IMR-90 (cell line): ENCODE measurements at regions not wholly inside any gene's neighbourhood (a gene's known extent, or its start where the extent isn't known, plus 50 kb on each side); places are given as distances from the start of the nearest gene placed in this dataset.

Source experiments
- ATAC-seq: fragments of 200-7000 bp; cut with Tn5 transposase; 2 replicates; pipeline ENCODE4 v1.9.1; 2020; ENCODE audit warnings: low read depth, mild to moderate bottlenecking, moderate library complexity
- BruUV-seq: library from RNA; stranded (reverse); fragments of 400-500 nt; replicated peaks from 2 replicates; lab custom pipeline; 2021; lab: Mats Ljungman, UMichigan
- CTCF ChIA-PET: fragments of 300-600 bp; formaldehyde crosslinking; extraction: SDS; loops from one replicate; lab custom pipeline; 2021; ENCODE audit warnings: antibody characterized with exemption; lab: Yijun Ruan, JAX
- POLR2A ChIA-PET: fragments of 300-600 bp; sonication (Branson Sonifier 250); formaldehyde crosslinking; loops from one replicate; lab custom pipeline; 2022; ENCODE audit warnings: antibody characterized with exemption; ENCODE audit not compliant: unreplicated experiment; lab: Charles Lee
- DNase-seq: peaks from one replicate; pipeline ENCODE4 v3.0.0; 2013
- H2AFZ ChIP-seq: replicated peaks from 2 replicates; pipeline ENCODE3; 2013; ENCODE audit warnings: low read length, mild to moderate bottlenecking; ENCODE audit not compliant: poor library complexity
- H2AK5ac ChIP-seq: 2 replicates; pipeline ENCODE4 v1.6.1; 2013; ENCODE audit warnings: low read depth, low read length, inconsistent platforms
- H2AK9ac ChIP-seq: replicated peaks from 2 replicates; pipeline ENCODE3; 2013; ENCODE audit warnings: mild to moderate bottlenecking, low read depth, low read length, moderate library complexity; ENCODE audit not compliant: poor library complexity
- H2BK120ac ChIP-seq: 2 replicates; pipeline ENCODE4 v1.6.1; 2013; ENCODE audit warnings: low read depth, low read length, inconsistent platforms
- H2BK15ac ChIP-seq: 3 replicates; pipeline ENCODE4 v1.6.1; 2013; ENCODE audit warnings: low read depth, low read length, inconsistent platforms
- H2BK20ac ChIP-seq: 2 replicates; pipeline ENCODE4 v1.6.1; 2013; ENCODE audit warnings: low read depth, mild to moderate bottlenecking, inconsistent platforms, low read length, moderate library complexity
- H2BK5ac ChIP-seq: 2 replicates; pipeline ENCODE4 v1.6.1; 2013; ENCODE audit warnings: mild to moderate bottlenecking, low read depth, low read length, inconsistent platforms; ENCODE audit not compliant: poor library complexity, severe bottlenecking
- H3K14ac ChIP-seq: replicated peaks from 2 replicates; pipeline ENCODE4 v1.6.1; 2013; ENCODE audit warnings: low read depth, low read length, inconsistent platforms
- H3K18ac ChIP-seq: 2 replicates; pipeline ENCODE4 v1.6.1; 2013; ENCODE audit warnings: low read depth, low read length, control low read depth
- H3K23ac ChIP-seq: 2 replicates; pipeline ENCODE4 v1.6.1; 2013; ENCODE audit warnings: low read depth, low read length, inconsistent platforms
- H3K27ac ChIP-seq: 2 replicates; pipeline ENCODE4 v1.5.1; 2013; ENCODE audit warnings: mild to moderate bottlenecking, control low read depth, low read length; ENCODE audit not compliant: insufficient read depth
- H3K27me3 ChIP-seq: 2 replicates; pipeline ENCODE4 v1.6.1; 2013; ENCODE audit warnings: low read length; ENCODE audit not compliant: control insufficient read depth, insufficient read depth
- H3K36me3 ChIP-seq: 2 replicates; pipeline ENCODE4 v1.6.1; 2013; ENCODE audit warnings: low read length, mixed read lengths; ENCODE audit not compliant: control insufficient read depth, insufficient read depth
- H3K4ac ChIP-seq: 2 replicates; pipeline ENCODE4 v1.6.1; 2013; ENCODE audit warnings: low read depth, low read length, inconsistent platforms
- H3K4me1 ChIP-seq: 2 replicates; pipeline ENCODE4 v1.6.1; 2013; ENCODE audit warnings: low read length, mixed read lengths; ENCODE audit not compliant: control insufficient read depth, insufficient read depth
- H3K4me2 ChIP-seq: 2 replicates; pipeline ENCODE4 v1.6.1; 2013; ENCODE audit warnings: low read depth, mild to moderate bottlenecking, control low read depth, low read length, moderate library complexity
- H3K4me3 ChIP-seq: 2 replicates; pipeline ENCODE4 v1.5.1; 2013; ENCODE audit warnings: low read depth, mild to moderate bottlenecking, control low read depth, low read length, moderate library complexity; ENCODE audit not compliant: insufficient read depth
- H3K56ac ChIP-seq: 2 replicates; pipeline ENCODE4 v1.6.1; 2013; ENCODE audit warnings: low read length, inconsistent platforms; ENCODE audit not compliant: insufficient read depth; ENCODE audit errors: extremely low read depth
- H3K79me1 ChIP-seq, 2 experiments: 2 replicates each; pipeline ENCODE4 v1.6.1; 2013; ENCODE audit warnings: low read length in 2 of 2, inconsistent platforms in 1 of 2, low read depth in 1 of 2
- H3K9ac ChIP-seq: 2 replicates; pipeline ENCODE4 v1.6.1; 2013; ENCODE audit warnings: low read depth, low read length, control low read depth
- H3K9me1 ChIP-seq: 2 replicates; pipeline ENCODE4 v1.6.1; 2013; ENCODE audit warnings: low read length, inconsistent platforms; ENCODE audit not compliant: insufficient read depth
- H3K9me3 ChIP-seq: 2 replicates; pipeline ENCODE4 v1.6.1; 2013; ENCODE audit warnings: low read length; ENCODE audit not compliant: control insufficient read depth, insufficient read depth
- H4K20me1 ChIP-seq: 2 replicates; pipeline ENCODE4 v1.6.1; 2013; ENCODE audit warnings: low read length, inconsistent platforms; ENCODE audit not compliant: insufficient read depth
- H4K5ac ChIP-seq: 2 replicates; pipeline ENCODE4 v1.6.1; 2013; ENCODE audit warnings: mild to moderate bottlenecking, low read depth, low read length, control low read depth
- H4K8ac ChIP-seq, 2 experiments: 2 replicates each; pipeline ENCODE4 v1.6.1; 2013; ENCODE audit warnings: low read depth in 2 of 2, low read length in 2 of 2, control low read depth in 1 of 2, inconsistent platforms in 1 of 2
- H4K91ac ChIP-seq: 2 replicates; pipeline ENCODE4 v1.6.1; 2013; ENCODE audit warnings: low read depth, low read length, inconsistent platforms; ENCODE audit not compliant: insufficient read depth
- BHLHE40 ChIP-seq: fragments of 150-350 bp; IDR thresholded peaks from 2 replicates; pipeline ENCODE4 v1.6.1; 2016; ENCODE audit warnings: mild to moderate bottlenecking, low read depth, low read length
- CEBPB ChIP-seq: IDR thresholded peaks from 2 replicates; pipeline ENCODE4 v1.6.1; 2012; ENCODE audit warnings: low read depth, low read length, improper control_type of control experiment
- CHD1 ChIP-seq: IDR thresholded peaks from 2 replicates; pipeline ENCODE4 v1.6.1; 2012; ENCODE audit warnings: low read depth, low read length, improper control_type of control experiment
- CTCF ChIP-seq: conservative IDR thresholded peaks from 2 replicates; pipeline ENCODE4 v1.5.1; 2012; ENCODE audit warnings: mild to moderate bottlenecking, low read depth, low read length, improper control_type of control experiment
- MAFK ChIP-seq: IDR thresholded peaks from 2 replicates; pipeline ENCODE4 v1.6.1; 2012; ENCODE audit warnings: low read depth, low read length, improper control_type of control experiment
- MAZ ChIP-seq: IDR thresholded peaks from 2 replicates; pipeline ENCODE4 v1.6.1; 2012; ENCODE audit warnings: low read depth, mild to moderate bottlenecking, low read length, improper control_type of control experiment, moderate library complexity, borderline replicate concordance
- MXI1 ChIP-seq: IDR thresholded peaks from 2 replicates; pipeline ENCODE4 v1.6.1; 2012; ENCODE audit warnings: low read depth, mild to moderate bottlenecking, low read length, moderate library complexity, borderline replicate concordance
- NFE2L2 ChIP-seq: fragments of 150-350 bp; IDR thresholded peaks from 2 replicates; pipeline ENCODE4 v1.6.1; 2016; ENCODE audit warnings: low read depth, mild to moderate bottlenecking, low read length
- POLR2A ChIP-seq: IDR thresholded peaks from 2 replicates; pipeline ENCODE4 v1.6.1; 2012; ENCODE audit warnings: mild to moderate bottlenecking, low read depth, low read length
- RAD21 ChIP-seq: IDR thresholded peaks from 2 replicates; pipeline ENCODE4 v1.6.1; 2012; ENCODE audit warnings: low read length, improper control_type of control experiment
- RCOR1 ChIP-seq: IDR thresholded peaks from 2 replicates; pipeline ENCODE4 v1.6.1; 2012; ENCODE audit warnings: mild to moderate bottlenecking, low read length, improper control_type of control experiment; ENCODE audit not compliant: insufficient replicate concordance
- RFX5 ChIP-seq: IDR thresholded peaks from 2 replicates; pipeline ENCODE4 v1.8.0; 2012; ENCODE audit warnings: low read depth, mild to moderate bottlenecking, low read length, moderate library complexity
- SMC3 ChIP-seq: fragments of 150-350 bp; IDR thresholded peaks from 2 replicates; pipeline ENCODE4 v1.6.1; 2016; ENCODE audit warnings: low read depth, mild to moderate bottlenecking, antibody characterized with exemption, low read length, moderate library complexity
- USF2 ChIP-seq: fragments of 150-350 bp; IDR thresholded peaks from 2 replicates; pipeline ENCODE4 v1.6.1; 2017; ENCODE audit warnings: mild to moderate bottlenecking, antibody characterized with exemption, low read length, low read depth
- dilution Hi-C: fragments of 300-500 bp; cut with HindIII; formaldehyde crosslinking; loops from one replicate; pipeline ENCODE4 v1.14.3; 2018; ENCODE audit warnings: low sequenced_read_pairs; ENCODE audit not compliant: unreplicated experiment
- in situ Hi-C: fragments of 300-500 bp; cut with MboI; formaldehyde crosslinking; loops from 3 replicates; pipeline ENCODE4 v1.14.3; 2019; ENCODE audit warnings: low sequenced_read_pairs, inconsistent platforms, mixed read lengths
- intact Hi-C: fragments of 100-400 bp; cut with micrococcal nuclease; formaldehyde crosslinking; loops from 2 replicates; pipeline ENCODE4 v1.10.0; 2022
- TF ChIP-seq, protein P1 (sequence below): fragments of 150-350 bp; IDR thresholded peaks from 2 replicates; pipeline ENCODE4 v1.6.1; 2016; ENCODE audit warnings: low read depth, mild to moderate bottlenecking, low read length, moderate library complexity, borderline replicate concordance

DNA sequence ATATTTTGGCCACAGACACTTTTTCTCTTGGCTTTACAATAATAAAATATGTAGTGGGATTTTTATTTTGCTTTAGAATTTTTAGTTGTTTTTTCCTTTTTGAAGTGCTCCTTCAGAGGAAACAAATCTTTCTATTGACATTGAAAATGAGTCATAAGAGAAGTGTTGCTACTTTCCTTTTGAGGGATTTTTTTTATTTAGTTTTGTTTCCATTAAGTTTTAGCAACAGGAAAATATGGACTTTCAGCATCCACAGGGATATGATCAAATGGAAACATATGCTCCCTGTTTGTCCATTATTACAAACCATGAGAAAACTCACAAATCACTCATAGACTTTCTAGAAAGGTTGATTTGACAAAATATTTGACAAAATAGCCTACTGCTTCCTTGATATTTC lies 65.3 kb upstream of the BMP2 start:
- no peaks in the 10 kb centered on the region for H3K79me1 ChIP-seq
- H2BK120ac ChIP-seq = no peak overlapping the region
- H2BK20ac ChIP-seq = no peak overlapping the region
- H3K4me3 ChIP-seq = no peak overlapping the region
- TF ChIP-seq SMC3 (no peak), CHD1 (no peak), RAD21 (no peak), POLR2A (no peak), MAZ (no peak), RFX5 (no peak), CTCF (no peak), MAFK (no peak), MXI1 (no peak), BHLHE40 (no peak), RCOR1 (no peak), USF2 (no peak), NFE2L2 (no peak), CEBPB (no peak)
- TF ChIP-seq, protein P1, sequence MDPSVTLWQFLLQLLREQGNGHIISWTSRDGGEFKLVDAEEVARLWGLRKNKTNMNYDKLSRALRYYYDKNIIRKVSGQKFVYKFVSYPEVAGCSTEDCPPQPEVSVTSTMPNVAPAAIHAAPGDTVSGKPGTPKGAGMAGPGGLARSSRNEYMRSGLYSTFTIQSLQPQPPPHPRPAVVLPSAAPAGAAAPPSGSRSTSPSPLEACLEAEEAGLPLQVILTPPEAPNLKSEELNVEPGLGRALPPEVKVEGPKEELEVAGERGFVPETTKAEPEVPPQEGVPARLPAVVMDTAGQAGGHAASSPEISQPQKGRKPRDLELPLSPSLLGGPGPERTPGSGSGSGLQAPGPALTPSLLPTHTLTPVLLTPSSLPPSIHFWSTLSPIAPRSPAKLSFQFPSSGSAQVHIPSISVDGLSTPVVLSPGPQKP = no peak
- intact Hi-C loops (no loop called here), in situ Hi-C loops (no loop called here), dilution Hi-C loops (no loop called here)
- H2AK9ac ChIP-seq = no peak overlapping the region
- H3K4me1 ChIP-seq = peaks cover 10% of the 10 kb centered on the region
- no peak overlapping the region for H3K23ac ChIP-seq
- H4K91ac ChIP-seq = no peak overlapping the region
- no peak overlapping the region for H4K5ac ChIP-seq
- H3K56ac ChIP-seq = no peak overlapping the region
- no peak for DNase-seq
- H3K36me3 ChIP-seq = no peaks in the 10 kb centered on the region
- H2BK5ac ChIP-seq = no peak overlapping the region
- H2AFZ ChIP-seq = no peak overlapping the region
- H3K4ac ChIP-seq = no peak overlapping the region
- no peak overlapping the region for H2AK5ac ChIP-seq
- POLR2A ChIA-PET = no interaction called here
- H4K20me1 ChIP-seq = no peaks in the 10 kb centered on the region
- BruUV-seq = no TSS peak
- H3K9me3 ChIP-seq = no peaks in the 10 kb centered on the region
- H3K18ac ChIP-seq = no peak overlapping the region
- H3K9ac ChIP-seq = no peak overlapping the region
- H3K27me3 ChIP-seq = no peaks in the 10 kb centered on the region
- H3K27ac ChIP-seq = no peak overlapping the region
- H3K4me2 ChIP-seq = no peak overlapping the region
- H3K14ac ChIP-seq = no peak overlapping the region
- no peak overlapping the region for H2BK15ac ChIP-seq
- ATAC-seq = no peak
- no peak overlapping the region for H4K8ac ChIP-seq
- H3K9me1 ChIP-seq = peaks cover 3% of the 10 kb centered on the region; the same call in 1 of the 2 replicates
- CTCF ChIA-PET = interaction anchor here (0.7 kb wide), 1 partner anchor 9 kb away, joined by 3 read pairs; no protein-coding TSS in a partner anchor
